GM12878 (cell line): ENCODE measurements at regions not wholly inside any gene's neighbourhood (a gene's known extent, or its start where the extent isn't known, plus 50 kb on each side); places are given as distances from the start of the nearest gene placed in this dataset.

Source experiments
- ATAC-seq: fragments of 200-7000 bp; cut with Tn5 transposase; 3 replicates; pipeline ENCODE4 v1.9.1; 2020; ENCODE audit warnings: mild to moderate bottlenecking, moderate library complexity
- BruUV-seq: library from RNA; stranded (reverse); fragments of 400-500 nt; replicated peaks from 2 replicates; lab custom pipeline; 2021; lab: Mats Ljungman, UMichigan
- CTCF ChIA-PET: fragments of 300-600 bp; sonication (Branson Sonifier 250); formaldehyde crosslinking; extraction: SDS; loops from one replicate; lab custom pipeline; 2021; ENCODE audit warnings: inconsistent platforms; lab: Yijun Ruan, JAX
- POLR2A ChIA-PET: fragments of 350-600 bp; formaldehyde crosslinking; extraction: SDS; loops from one replicate; lab custom pipeline; 2021; ENCODE audit warnings: inconsistent platforms; lab: Charles Lee
- RAD21 ChIA-PET: fragments of 300-600 bp; sonication (Branson Sonifier 250); formaldehyde crosslinking; loops from one replicate; lab custom pipeline; 2023; ENCODE audit warnings: antibody characterized with exemption; ENCODE audit not compliant: unreplicated experiment; lab: Charles Lee
- SMC1A ChIA-PET: fragments of 300-600 bp; sonication (Branson Sonifier 250); formaldehyde crosslinking; loops from one replicate; lab custom pipeline; 2023; ENCODE audit not compliant: unreplicated experiment, uncharacterized antibody; lab: Charles Lee
- DNase-seq: peaks from one replicate; pipeline ENCODE4 v3.0.0-alpha.2; 2011; ENCODE audit warnings: low read depth, low spot score
- FAIRE-seq: peaks from 3 replicates; lab custom pipeline; 2011; peaks lifted over from hg19 to GRCh38; lab: Jason Lieb, UNC
- H2AFZ ChIP-seq: 2 replicates; pipeline ENCODE4 v1.6.0; 2011; ENCODE audit warnings: low read depth, low read length, control low read depth; ENCODE audit not compliant: control insufficient read depth
- H3K27ac ChIP-seq: 2 replicates; pipeline ENCODE4 v1.5.1; 2011; ENCODE audit warnings: control low read depth; ENCODE audit not compliant: control insufficient read depth, insufficient read depth
- H3K27me3 ChIP-seq, 2 experiments: replicated peaks in 1 of 2; 2 replicates each; pipeline versions ENCODE4 v1.6.0 to v1.6.1; 2011; ENCODE audit warnings: low read length in 1 of 2; ENCODE audit not compliant: control insufficient read depth in 2 of 2, insufficient read depth in 2 of 2
- H3K36me3 ChIP-seq, 2 experiments: 2 replicates each; pipeline ENCODE4 v1.5.1; 2011; ENCODE audit warnings: low read length in 1 of 2; ENCODE audit not compliant: control insufficient read depth in 2 of 2, insufficient read depth in 2 of 2
- H3K4me1 ChIP-seq: 2 replicates; pipeline ENCODE4 v1.6.1; 2011; ENCODE audit warnings: mild to moderate bottlenecking, low read length, moderate library complexity, mixed read lengths; ENCODE audit not compliant: control insufficient read depth, insufficient read depth
- H3K4me2 ChIP-seq: 2 replicates; pipeline ENCODE4 v1.6.0; 2011; ENCODE audit warnings: control low read depth; ENCODE audit not compliant: control insufficient read depth, insufficient read depth
- H3K4me3 ChIP-seq: fragments of 200-600 bp; sonication (generic); 2 replicates; pipeline ENCODE4 v1.5.1; 2016
- H3K79me2 ChIP-seq: 2 replicates; pipeline ENCODE4 v1.6.0; 2011; ENCODE audit warnings: low read length; ENCODE audit not compliant: control insufficient read depth, insufficient read depth
- H3K9ac ChIP-seq: 2 replicates; pipeline ENCODE4 v1.8.0; 2011; ENCODE audit warnings: low read length, control low read depth, mixed read lengths; ENCODE audit not compliant: control insufficient read depth, insufficient read depth
- H3K9me3 ChIP-seq: replicated peaks from 3 replicates; pipeline ENCODE4 v1.5.1; 2011; ENCODE audit warnings: mild to moderate bottlenecking, low read length; ENCODE audit not compliant: control insufficient read depth, insufficient read depth
- H4K20me1 ChIP-seq: 2 replicates; pipeline ENCODE4 v1.6.0; 2011; ENCODE audit not compliant: control insufficient read depth, insufficient read depth
- FOXK2 ChIP-seq: fragments of 450-650 bp; IDR thresholded peaks from 2 replicates; pipeline ENCODE4 v1.6.1; 2017; ENCODE audit warnings: mild to moderate bottlenecking, moderate library complexity
- HDGF ChIP-seq: fragments of 450-650 bp; IDR thresholded peaks from 2 replicates; pipeline ENCODE4 v1.6.1; 2016; ENCODE audit warnings: antibody characterized with exemption
- MTA2 ChIP-seq: fragments of 450-650 bp; IDR thresholded peaks from 2 replicates; pipeline ENCODE4 v1.6.1; 2016; ENCODE audit warnings: low read depth, mild to moderate bottlenecking, moderate library complexity
- MXI1 ChIP-seq: fragments of 150-350 bp; IDR thresholded peaks from 2 replicates; pipeline ENCODE4 v1.6.1; 2011; ENCODE audit warnings: low read depth, mild to moderate bottlenecking, inconsistent platforms, low read length, improper control_type of control experiment
- MYC ChIP-seq: IDR thresholded peaks from 2 replicates; pipeline ENCODE4 v1.6.1; 2011; ENCODE audit warnings: mild to moderate bottlenecking, low read length, moderate library complexity, inconsistent platforms; ENCODE audit not compliant: insufficient read depth, insufficient replicate concordance, insufficient read length, severe bottlenecking
- NRF1 ChIP-seq: conservative IDR thresholded peaks from 2 replicates; pipeline ENCODE4 v1.6.1; 2011; ENCODE audit warnings: mild to moderate bottlenecking, low read depth, low read length, improper control_type of control experiment
- POLR2AphosphoS5 ChIP-seq: IDR thresholded peaks from 2 replicates; pipeline ENCODE4 v1.6.1; 2011; ENCODE audit warnings: mild to moderate bottlenecking, low read length, inconsistent platforms
- SMC3 ChIP-seq: IDR thresholded peaks from 2 replicates; pipeline ENCODE4 v1.6.1; 2011; ENCODE audit warnings: low read length, improper control_type of control experiment, borderline replicate concordance
- STAT3 ChIP-seq: IDR thresholded peaks from 2 replicates; pipeline ENCODE4 v1.6.1; 2011; ENCODE audit warnings: low read depth, low read length, improper control_type of control experiment
- SUZ12 ChIP-seq: fragments of 200-600 bp; sonication (generic); IDR thresholded peaks from one replicate; pipeline ENCODE4 v1.6.1; 2018; ENCODE audit warnings: antibody characterized with exemption, mild to moderate bottlenecking; ENCODE audit not compliant: unreplicated experiment
- WGBS: methylation state at CpG from one replicate; pipeline ENCODE4 v1.1.6; 2016; ENCODE audit warnings: low lambda C conversion rate; ENCODE audit not compliant: insufficient replicate concordance, insufficient coverage; ENCODE audit errors: missing lambda C conversion rate; 5-methylcytosine and 5-hydroxymethylcytosine counted together
- in situ Hi-C: fragments of 300-500 bp; cut with MboI; formaldehyde crosslinking; loops from 9 replicates; pipeline ENCODE4 v1.14.3; 2018; ENCODE audit warnings: mixed read lengths
- intact Hi-C: fragments of 100-400 bp; cut with micrococcal nuclease; formaldehyde crosslinking; loops from one replicate; pipeline ENCODE4 v1.14.2; 2022; ENCODE audit not compliant: unreplicated experiment
- TF ChIP-seq, protein P1 (sequence below): fragments of 450-650 bp; IDR thresholded peaks from 2 replicates; pipeline ENCODE4 v1.6.1; 2017; ENCODE audit warnings: borderline replicate concordance
- TF ChIP-seq, protein P2 (sequence below): IDR thresholded peaks from 2 replicates; pipeline ENCODE4 v1.6.1; 2012; ENCODE audit warnings: low read depth, low read length, improper control_type of control experiment
- TF ChIP-seq, protein P3 (sequence below): fragments of 450-650 bp; IDR thresholded peaks from 2 replicates; pipeline ENCODE4 v1.6.1; 2017; ENCODE audit warnings: mild to moderate bottlenecking, low read depth, inconsistent platforms; ENCODE audit not compliant: poor library complexity, severe bottlenecking

DNA sequence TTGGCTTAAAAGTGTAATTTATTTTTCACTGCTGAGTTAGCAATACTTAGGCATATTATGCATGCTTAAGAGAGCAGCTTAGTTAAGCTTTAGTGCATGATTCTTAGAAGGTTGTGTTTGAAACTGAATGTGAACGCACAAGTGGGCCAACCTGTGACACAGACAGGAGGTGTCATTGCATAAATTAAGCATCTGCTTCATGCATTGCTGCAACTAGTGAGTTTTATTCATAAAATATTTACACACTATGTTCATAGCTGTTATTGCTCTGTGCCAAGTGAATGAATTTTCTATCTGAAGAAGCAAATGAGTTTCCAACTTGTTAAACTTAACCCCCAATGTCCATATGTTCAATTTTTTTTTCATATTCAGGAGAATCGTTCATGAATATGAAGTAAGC lies 806.4 kb downstream of the GALR1 start:
- CTCF ChIA-PET: no interaction called here
- in situ Hi-C loops: no loop called here

More for the DNA sequence above, 806.4 kb downstream of the GALR1 start:
- ChIA-PET SMC1A (no interaction called here), RAD21 (no interaction called here), POLR2A (no interaction called here)
- BruUV-seq: no TSS peak
- no peak overlapping the region for H3K4me3 ChIP-seq
- DNase-seq: no peak
- H3K4me2 ChIP-seq: no peak overlapping the region
- no peaks in the 10 kb centered on the region for H3K9me3 ChIP-seq
- no peaks in the 10 kb centered on the region for H3K79me2 ChIP-seq
- no peaks in the 10 kb centered on the region for H3K27me3 ChIP-seq
- no peaks in the 10 kb centered on the region for H4K20me1 ChIP-seq
- H3K4me1 ChIP-seq: no peaks in the 10 kb centered on the region
- H2AFZ ChIP-seq: no peak overlapping the region
- no peak for ATAC-seq
- intact Hi-C loops: no loop called here
- no peak overlapping the region for H3K9ac ChIP-seq
- FAIRE-seq: no peak
- H3K36me3 ChIP-seq: no peaks in the 10 kb centered on the region
- H3K27ac ChIP-seq: no peak overlapping the region
- WGBS: 13% methylated on average over 2 of the region's 2 CpGs
- no peak for TF ChIP-seq HDGF
- TF ChIP-seq MTA2: no peak
- TF ChIP-seq STAT3: no peak
- no peak for TF ChIP-seq NRF1
- no peak for TF ChIP-seq SUZ12
- no peak for TF ChIP-seq FOXK2
- TF ChIP-seq MXI1: no peak
- TF ChIP-seq, protein P1, sequence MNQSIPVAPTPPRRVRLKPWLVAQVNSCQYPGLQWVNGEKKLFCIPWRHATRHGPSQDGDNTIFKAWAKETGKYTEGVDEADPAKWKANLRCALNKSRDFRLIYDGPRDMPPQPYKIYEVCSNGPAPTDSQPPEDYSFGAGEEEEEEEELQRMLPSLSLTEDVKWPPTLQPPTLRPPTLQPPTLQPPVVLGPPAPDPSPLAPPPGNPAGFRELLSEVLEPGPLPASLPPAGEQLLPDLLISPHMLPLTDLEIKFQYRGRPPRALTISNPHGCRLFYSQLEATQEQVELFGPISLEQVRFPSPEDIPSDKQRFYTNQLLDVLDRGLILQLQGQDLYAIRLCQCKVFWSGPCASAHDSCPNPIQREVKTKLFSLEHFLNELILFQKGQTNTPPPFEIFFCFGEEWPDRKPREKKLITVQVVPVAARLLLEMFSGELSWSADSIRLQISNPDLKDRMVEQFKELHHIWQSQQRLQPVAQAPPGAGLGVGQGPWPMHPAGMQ: no peak
- no peak for TF ChIP-seq SMC3
- TF ChIP-seq, protein P2, sequence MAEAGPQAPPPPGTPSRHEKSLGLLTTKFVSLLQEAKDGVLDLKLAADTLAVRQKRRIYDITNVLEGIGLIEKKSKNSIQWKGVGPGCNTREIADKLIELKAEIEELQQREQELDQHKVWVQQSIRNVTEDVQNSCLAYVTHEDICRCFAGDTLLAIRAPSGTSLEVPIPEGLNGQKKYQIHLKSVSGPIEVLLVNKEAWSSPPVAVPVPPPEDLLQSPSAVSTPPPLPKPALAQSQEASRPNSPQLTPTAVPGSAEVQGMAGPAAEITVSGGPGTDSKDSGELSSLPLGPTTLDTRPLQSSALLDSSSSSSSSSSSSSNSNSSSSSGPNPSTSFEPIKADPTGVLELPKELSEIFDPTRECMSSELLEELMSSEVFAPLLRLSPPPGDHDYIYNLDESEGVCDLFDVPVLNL: no peak
- TF ChIP-seq POLR2AphosphoS5: no peak
- no peak for TF ChIP-seq MYC
- TF ChIP-seq, protein P3, sequence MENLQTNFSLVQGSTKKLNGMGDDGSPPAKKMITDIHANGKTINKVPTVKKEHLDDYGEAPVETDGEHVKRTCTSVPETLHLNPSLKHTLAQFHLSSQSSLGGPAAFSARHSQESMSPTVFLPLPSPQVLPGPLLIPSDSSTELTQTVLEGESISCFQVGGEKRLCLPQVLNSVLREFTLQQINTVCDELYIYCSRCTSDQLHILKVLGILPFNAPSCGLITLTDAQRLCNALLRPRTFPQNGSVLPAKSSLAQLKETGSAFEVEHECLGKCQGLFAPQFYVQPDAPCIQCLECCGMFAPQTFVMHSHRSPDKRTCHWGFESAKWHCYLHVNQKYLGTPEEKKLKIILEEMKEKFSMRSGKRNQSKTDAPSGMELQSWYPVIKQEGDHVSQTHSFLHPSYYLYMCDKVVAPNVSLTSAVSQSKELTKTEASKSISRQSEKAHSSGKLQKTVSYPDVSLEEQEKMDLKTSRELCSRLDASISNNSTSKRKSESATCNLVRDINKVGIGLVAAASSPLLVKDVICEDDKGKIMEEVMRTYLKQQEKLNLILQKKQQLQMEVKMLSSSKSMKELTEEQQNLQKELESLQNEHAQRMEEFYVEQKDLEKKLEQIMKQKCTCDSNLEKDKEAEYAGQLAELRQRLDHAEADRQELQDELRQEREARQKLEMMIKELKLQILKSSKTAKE: no peak
